GM12872 (cell line): ENCODE measurements at regions not wholly inside any gene's neighbourhood (a gene's known extent, or its start where the extent isn't known, plus 50 kb on each side); places are given as distances from the start of the nearest gene placed in this dataset.

Source experiments
- CTCF ChIP-seq: IDR thresholded peaks from 3 replicates; pipeline ENCODE4 v1.5.1; 2011; ENCODE audit warnings: low read depth, mild to moderate bottlenecking, low read length, moderate library complexity; ENCODE audit not compliant: insufficient read depth

DNA sequence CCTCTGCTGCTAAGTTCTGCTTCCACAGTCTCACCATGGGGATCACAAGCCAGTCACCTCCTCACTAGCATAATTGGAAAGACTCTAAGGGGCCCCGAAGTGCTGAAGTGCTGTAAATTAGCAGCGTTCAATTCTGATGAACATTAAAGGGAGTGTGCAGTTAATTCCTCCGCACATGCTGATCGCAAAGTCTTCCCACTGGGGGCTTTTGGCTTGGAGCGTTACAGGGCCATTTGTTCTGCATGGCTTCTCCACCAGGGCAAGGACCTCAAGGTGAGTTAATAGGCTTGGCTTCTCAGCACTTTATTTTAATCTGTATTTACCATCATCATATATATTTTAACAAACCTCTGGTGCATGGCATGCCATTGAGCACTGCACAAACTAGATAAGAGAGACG lies 216.3 kb upstream of the PARD3B start:
- no peak for TF ChIP-seq CTCF

- TF ChIP-seq CTCF = no peak
These were observed 215.7 kb upstream of the PARD3B start for GRCh38 chr2:204329532-204329931.

DNA sequence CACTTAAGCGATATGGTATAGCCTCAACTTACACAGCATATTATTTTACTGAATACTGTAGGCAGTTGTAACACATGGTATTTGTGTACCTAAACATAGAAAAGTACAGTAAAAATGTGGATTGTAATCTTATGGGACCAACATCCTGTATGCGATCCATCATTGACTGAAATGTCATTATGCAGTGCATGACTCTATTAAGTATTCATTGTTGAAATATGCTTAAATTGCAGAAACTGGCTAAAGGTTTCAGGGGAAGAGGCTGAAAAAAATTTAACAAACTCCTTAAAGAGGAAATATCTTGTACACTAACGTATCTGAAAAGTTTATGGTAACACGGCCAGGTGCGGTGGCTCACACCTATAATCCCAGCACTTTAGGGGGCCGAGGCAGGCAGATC lies 214.1 kb upstream of the PARD3B start:
- TF ChIP-seq CTCF = no peak

- TF ChIP-seq CTCF = no peak
These were observed 213.3 kb upstream of the PARD3B start for GRCh38 chr2:204331988-204332387.

DNA sequence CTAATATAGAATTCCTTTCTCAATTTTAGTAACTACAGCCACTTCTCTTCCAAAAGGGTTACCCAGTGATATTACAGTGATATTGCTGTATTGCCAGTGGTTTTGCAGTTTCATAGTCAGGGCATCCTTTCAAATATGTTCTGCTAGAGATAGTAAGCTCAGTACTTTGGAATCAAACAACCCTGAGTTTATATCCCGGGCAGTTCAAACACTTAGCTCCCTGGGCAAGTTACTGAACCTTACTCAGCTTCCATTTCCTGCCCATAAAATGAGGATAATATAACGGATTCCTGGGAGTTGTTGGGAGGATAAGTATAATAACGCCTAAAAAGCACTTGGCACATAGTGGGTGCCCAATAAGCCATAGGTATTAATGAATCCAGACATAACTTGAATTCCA lies 212.6 kb upstream of the PARD3B start:
- TF ChIP-seq CTCF = no peak

GRCh38 chr2:204333861-204334260 lies 211.4 kb upstream of the PARD3B start:
- TF ChIP-seq CTCF = no peak

GRCh38 chr2:204335451-204336058 lies 209.7 kb upstream of the PARD3B start:
- TF ChIP-seq CTCF = no peak
